ENCODE measurements at regions not wholly inside any gene's neighbourhood (a gene's known extent, or its start where the extent isn't known, plus 50 kb on each side); places are given as distances from the start of the nearest gene placed in this dataset.
A peak's percentile ranks its signal among the peaks of the same experiment; 100 is the strongest.
"Not testable (repeated sequence)": the region's sequence is repeated elsewhere in the genome, so short reads cannot be mapped to it uniquely, and the experiment has no call there.

DNA sequence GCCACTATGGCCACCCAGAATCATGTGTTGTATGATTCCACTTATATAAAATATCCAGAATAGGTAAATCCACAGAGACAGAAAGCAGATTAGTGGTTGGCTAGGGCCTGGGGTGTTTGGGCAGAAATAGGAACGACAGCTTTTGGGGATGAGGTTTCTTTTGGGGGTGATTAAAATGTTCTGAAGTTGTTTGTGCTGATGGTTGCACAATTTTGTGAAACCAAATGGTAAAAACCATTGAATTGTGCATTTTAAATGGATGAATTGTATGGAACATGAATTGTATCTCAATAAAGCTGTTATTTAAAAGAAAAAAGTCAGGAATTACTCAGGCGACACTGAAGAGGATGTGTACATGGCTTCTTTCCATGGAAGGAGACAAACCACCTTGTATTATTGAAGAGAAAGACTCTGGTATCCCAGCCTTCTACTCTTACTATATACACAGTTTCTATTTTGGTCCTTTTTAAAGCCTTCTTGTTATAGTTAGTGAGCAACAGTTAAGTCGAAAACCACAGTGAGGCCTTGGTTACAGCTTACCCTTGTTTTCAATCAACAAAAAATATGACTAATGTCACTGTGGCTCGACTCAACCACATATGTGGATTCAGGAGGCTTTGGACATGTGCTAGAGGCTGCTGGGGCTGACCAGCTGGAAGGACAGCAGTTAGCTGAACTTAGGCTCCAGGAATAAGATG lies 57.1 kb upstream of the KMT2E start:
- Histone ChIP-seq H3K27me3 (ENCODE audit: control insufficient read depth in 2 of 2, insufficient read depth in 1 of 2, low read length in 1 of 2) (no peaks in the 10 kb centered on the region), H3K4me1 (ENCODE audit: control insufficient read depth in 2 of 2, insufficient read depth in 2 of 2, low read length in 2 of 2) (peaks cover 0 to 9% of the 10 kb centered on the region in 2 donors), H3K27ac (ENCODE audit: low read depth in 1 of 2, low read length in 1 of 2) (peak overlapping the region in 1 of 2 donors; percentile 13), H3K36me3 (ENCODE audit: control insufficient read depth in 2 of 2, insufficient read depth in 2 of 2, low read length in 1 of 2) (no peaks in the 10 kb centered on the region), H3K9me3 (ENCODE audit: control insufficient read depth in 2 of 2, insufficient read depth in 1 of 2, low read length in 1 of 2) (no peaks in the 10 kb centered on the region), H3K4me3 (ENCODE audit: low read length in 2 of 2) (no peak overlapping the region)
- DNase-seq (ENCODE audit: low read depth in 6 of 9, low spot score in 9 of 9) = peak in 1 of 9 donors; percentile 45
- 30% methylated on average over 4 of the region's 4 CpGs for WGBS

DNA sequence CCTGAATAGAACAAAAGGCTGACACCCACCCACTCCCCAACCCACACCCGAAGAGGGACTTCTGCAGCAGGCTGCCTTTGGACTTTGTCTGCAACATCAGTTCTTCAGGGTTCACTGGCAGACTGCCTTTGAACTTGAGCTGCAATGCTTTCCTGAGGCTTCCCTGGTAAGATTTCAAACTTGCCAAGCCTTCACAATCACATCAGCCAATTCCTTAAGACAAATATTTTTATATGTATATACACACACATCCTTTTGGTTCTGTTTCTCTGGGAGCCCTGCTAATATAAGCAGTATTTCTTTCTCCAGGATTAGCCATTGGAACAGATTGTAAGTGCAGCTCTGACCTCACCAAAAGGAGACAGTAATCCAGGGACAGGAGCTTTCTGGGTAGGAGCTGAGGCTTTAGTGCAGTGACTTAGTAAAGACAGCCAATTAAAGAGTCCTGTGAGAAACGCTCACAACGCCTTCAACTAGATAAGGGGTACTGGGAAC lies 55.6 kb upstream of the KMT2E start:
- no peaks in the 10 kb centered on the region for H3K36me3 ChIP-seq (ENCODE audit: control insufficient read depth in 2 of 2, insufficient read depth in 2 of 2, low read length in 1 of 2)
- no peaks in the 10 kb centered on the region for H3K27me3 ChIP-seq (ENCODE audit: control insufficient read depth in 2 of 2, insufficient read depth in 1 of 2, low read length in 1 of 2)
- H3K4me3 ChIP-seq (ENCODE audit: low read length in 2 of 2) = no peak overlapping the region
- H3K9me3 ChIP-seq (ENCODE audit: control insufficient read depth in 2 of 2, insufficient read depth in 1 of 2, low read length in 1 of 2) = no peaks in the 10 kb centered on the region
- 93% methylated on average over 3 of the region's 3 CpGs for WGBS
- no peak for DNase-seq (ENCODE audit: low read depth in 6 of 9, low spot score in 9 of 9)
- H3K27ac ChIP-seq (ENCODE audit: low read depth in 1 of 2, low read length in 1 of 2) = no peak overlapping the region
- peaks cover 0 to 11% of the 10 kb centered on the region in 2 donors for H3K4me1 ChIP-seq (ENCODE audit: control insufficient read depth in 2 of 2, insufficient read depth in 2 of 2, low read length in 2 of 2)

DNA sequence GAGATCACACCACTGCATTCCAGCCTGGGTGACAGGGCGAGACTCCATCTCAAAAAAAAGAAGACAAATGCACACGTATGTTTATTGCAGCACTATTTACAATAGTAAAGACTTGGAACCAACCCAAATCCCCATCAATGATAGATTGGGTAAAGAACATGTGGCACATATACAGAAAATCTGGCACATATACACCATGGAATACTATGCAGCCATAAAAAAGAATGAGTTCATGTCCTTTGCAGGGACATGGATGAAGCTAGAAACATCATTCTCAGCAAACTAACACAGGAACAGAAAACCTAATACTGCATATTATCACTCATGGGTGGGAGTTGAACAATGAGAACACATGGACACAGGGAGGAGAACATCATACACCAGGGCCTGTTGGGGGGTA lies 54.5 kb upstream of the KMT2E start:
- DNase-seq (ENCODE audit: low read depth in 6 of 9, low spot score in 9 of 9); H3K27ac ChIP-seq (ENCODE audit: low read depth in 1 of 2, low read length in 1 of 2); H3K27me3 ChIP-seq (ENCODE audit: control insufficient read depth in 2 of 2, insufficient read depth in 1 of 2, low read length in 1 of 2); H3K36me3 ChIP-seq (ENCODE audit: control insufficient read depth in 2 of 2, insufficient read depth in 2 of 2, low read length in 1 of 2); H3K4me3 ChIP-seq (ENCODE audit: low read length in 2 of 2); H3K9me3 ChIP-seq (ENCODE audit: control insufficient read depth in 2 of 2, insufficient read depth in 1 of 2, low read length in 1 of 2): not testable (repeated sequence)
- H3K4me1 ChIP-seq (ENCODE audit: control insufficient read depth in 2 of 2, insufficient read depth in 2 of 2, low read length in 2 of 2) = peaks cover 0 to 11% of the 10 kb centered on the region in 2 donors
- 96% methylated on average over 2 of the region's 2 CpGs for WGBS

DNA sequence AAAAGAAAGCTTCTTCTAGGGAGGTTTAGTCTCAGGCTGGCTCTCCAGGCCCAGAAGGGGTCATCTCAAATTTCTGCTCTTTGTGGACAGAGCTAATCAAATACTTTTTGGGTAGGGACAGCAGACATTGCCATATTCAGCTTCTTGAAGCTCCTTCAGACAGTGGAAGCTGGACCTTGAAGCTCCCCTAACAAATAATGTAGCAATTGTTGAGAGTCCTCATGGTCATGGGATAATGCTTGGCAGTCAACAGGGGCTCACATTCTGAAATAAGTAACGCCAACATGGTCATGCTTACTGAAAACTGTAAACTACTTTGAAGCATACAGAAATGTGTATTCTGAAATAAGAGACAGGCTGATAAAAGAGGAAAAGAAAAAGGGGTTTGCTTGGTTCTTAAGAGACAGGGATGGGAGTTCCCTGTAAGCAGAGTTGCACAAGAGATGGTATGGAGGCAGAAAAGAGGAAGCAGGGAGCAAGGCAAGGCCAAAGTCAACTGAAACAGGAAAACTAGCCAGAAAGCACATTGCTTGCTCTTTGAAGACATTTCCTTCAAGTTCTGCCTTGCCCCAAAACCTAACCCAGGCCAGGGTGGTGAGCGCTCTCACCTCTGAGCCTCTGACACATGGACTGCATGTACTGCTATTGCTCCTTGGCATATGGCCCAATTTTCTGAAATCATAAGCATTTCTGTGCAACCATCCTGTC lies 53.1 kb upstream of the KMT2E start:
- Histone ChIP-seq H3K9me3 (ENCODE audit: control insufficient read depth in 2 of 2, insufficient read depth in 1 of 2, low read length in 1 of 2) (peaks cover 0 to 3% of the 10 kb centered on the region in 2 donors), H3K4me1 (ENCODE audit: control insufficient read depth in 2 of 2, insufficient read depth in 2 of 2, low read length in 2 of 2) (peaks cover 0 to 11% of the 10 kb centered on the region in 2 donors), H3K4me3 (ENCODE audit: low read length in 2 of 2) (no peak overlapping the region), H3K27me3 (ENCODE audit: control insufficient read depth in 2 of 2, insufficient read depth in 1 of 2, low read length in 1 of 2) (no peaks in the 10 kb centered on the region), H3K27ac (ENCODE audit: low read depth in 1 of 2, low read length in 1 of 2) (peak overlapping the region; percentile 43 to 52), H3K36me3 (ENCODE audit: control insufficient read depth in 2 of 2, insufficient read depth in 2 of 2, low read length in 1 of 2) (no peaks in the 10 kb centered on the region)
- DNase-seq (ENCODE audit: low read depth in 6 of 9, low spot score in 9 of 9) = peak in 1 of 9 donors; percentile 37
- 40% methylated on average over 2 of the region's 2 CpGs for WGBS

DNA sequence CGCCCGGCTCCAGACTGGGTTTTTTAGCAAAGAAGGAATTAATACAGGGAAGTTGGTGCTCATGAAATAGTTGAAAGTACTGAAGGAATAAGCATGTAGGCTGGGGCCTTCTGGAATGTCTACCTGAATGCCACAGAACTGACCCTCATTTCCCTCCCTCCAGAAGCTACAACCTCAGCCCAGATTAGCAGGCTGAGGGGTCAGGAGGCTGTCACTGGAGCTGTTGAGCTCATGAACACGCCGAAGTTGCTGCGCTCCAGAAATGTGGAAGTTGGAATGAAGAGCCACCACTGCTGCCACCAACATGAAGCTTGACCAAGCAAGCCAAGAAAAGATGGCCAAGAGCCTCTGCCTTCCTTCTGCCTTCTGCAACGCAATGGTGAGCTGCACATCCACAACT lies 52.2 kb upstream of the KMT2E start:
- Histone ChIP-seq H3K27me3 (ENCODE audit: control insufficient read depth in 2 of 2, insufficient read depth in 1 of 2, low read length in 1 of 2) (no peaks in the 10 kb centered on the region), H3K4me1 (ENCODE audit: control insufficient read depth in 2 of 2, insufficient read depth in 2 of 2, low read length in 2 of 2) (peaks cover 0 to 11% of the 10 kb centered on the region in 2 donors), H3K36me3 (ENCODE audit: control insufficient read depth in 2 of 2, insufficient read depth in 2 of 2, low read length in 1 of 2) (no peaks in the 10 kb centered on the region), H3K27ac (ENCODE audit: low read depth in 1 of 2, low read length in 1 of 2) (peak overlapping the region in 1 of 2 donors; percentile 39), H3K4me3 (ENCODE audit: low read length in 2 of 2) (no peak overlapping the region), H3K9me3 (ENCODE audit: control insufficient read depth in 2 of 2, insufficient read depth in 1 of 2, low read length in 1 of 2) (peaks cover 0 to 3% of the 10 kb centered on the region in 2 donors)
- WGBS = 97% methylated on average over 6 of the region's 6 CpGs
- no peak for DNase-seq (ENCODE audit: low read depth in 6 of 9, low spot score in 9 of 9)

DNA sequence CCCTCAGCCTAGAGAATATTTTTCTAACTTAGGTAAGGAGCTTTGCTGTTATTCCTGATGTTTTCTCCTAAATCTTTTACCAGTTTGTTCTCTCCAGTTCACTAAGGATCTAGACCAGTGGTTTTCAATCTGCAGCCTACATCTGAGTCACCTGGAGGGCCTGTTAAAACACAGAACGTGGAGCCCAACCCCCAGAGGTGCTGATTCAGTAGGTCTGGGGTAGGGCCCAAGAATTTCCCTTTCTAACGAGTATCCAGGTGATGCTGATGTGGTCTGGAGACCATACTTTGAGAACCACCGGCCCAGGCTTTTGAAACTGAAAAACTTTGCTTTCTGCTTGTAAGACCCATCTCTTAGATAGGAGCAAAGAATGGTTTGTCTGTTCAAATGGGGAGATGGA lies 51.2 kb upstream of the KMT2E start:
- no peak overlapping the region for H3K4me3 ChIP-seq (ENCODE audit: low read length in 2 of 2)
- peaks cover 0 to 5% of the 10 kb centered on the region in 2 donors for H3K4me1 ChIP-seq (ENCODE audit: control insufficient read depth in 2 of 2, insufficient read depth in 2 of 2, low read length in 2 of 2)
- H3K9me3 ChIP-seq (ENCODE audit: control insufficient read depth in 2 of 2, insufficient read depth in 1 of 2, low read length in 1 of 2) = peaks cover 0 to 3% of the 10 kb centered on the region in 2 donors
- no peak for DNase-seq (ENCODE audit: low read depth in 6 of 9, low spot score in 9 of 9)
- 71% methylated on average over 3 of the region's 3 CpGs for WGBS
- no peaks in the 10 kb centered on the region for H3K36me3 ChIP-seq (ENCODE audit: control insufficient read depth in 2 of 2, insufficient read depth in 2 of 2, low read length in 1 of 2)
- H3K27ac ChIP-seq (ENCODE audit: low read depth in 1 of 2, low read length in 1 of 2) = no peak overlapping the region
- H3K27me3 ChIP-seq (ENCODE audit: control insufficient read depth in 2 of 2, insufficient read depth in 1 of 2, low read length in 1 of 2) = no peaks in the 10 kb centered on the region

DNA sequence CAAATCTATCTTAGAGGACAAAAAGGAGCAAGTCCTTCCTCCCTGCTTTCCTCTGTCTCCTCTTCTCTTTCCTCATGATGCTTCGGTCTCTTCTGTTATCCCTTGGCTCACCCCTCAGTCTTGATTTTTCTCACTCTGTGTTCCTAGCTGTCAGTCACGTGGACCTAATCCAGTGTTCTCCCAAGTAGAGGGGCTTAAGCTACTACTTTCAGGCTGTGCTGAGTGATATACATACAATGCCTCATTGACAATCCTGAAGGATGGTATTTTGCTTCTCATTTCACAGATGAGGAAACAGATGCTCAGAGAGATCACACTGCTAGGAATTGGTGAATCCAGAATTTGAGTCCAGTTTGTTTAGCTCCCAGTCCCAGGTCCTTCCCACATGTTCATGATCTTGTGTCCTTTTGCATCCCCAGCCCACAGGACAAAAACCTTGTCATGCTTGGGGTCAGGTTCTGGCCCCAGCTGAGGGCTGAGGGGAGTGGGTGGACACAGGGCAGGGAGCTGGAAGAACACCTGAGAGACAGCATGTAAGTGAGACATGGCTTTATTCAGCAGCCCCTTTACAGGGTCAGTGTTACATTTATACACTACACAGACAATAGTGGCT lies 50.5 kb upstream of the KMT2E start:
- Histone ChIP-seq H3K4me3 (ENCODE audit: low read length in 2 of 2) (no peak overlapping the region), H3K4me1 (ENCODE audit: control insufficient read depth in 2 of 2, insufficient read depth in 2 of 2, low read length in 2 of 2) (peaks cover 0 to 5% of the 10 kb centered on the region in 2 donors), H3K27ac (ENCODE audit: low read depth in 1 of 2, low read length in 1 of 2) (no peak overlapping the region), H3K36me3 (ENCODE audit: control insufficient read depth in 2 of 2, insufficient read depth in 2 of 2, low read length in 1 of 2) (no peaks in the 10 kb centered on the region), H3K27me3 (ENCODE audit: control insufficient read depth in 2 of 2, insufficient read depth in 1 of 2, low read length in 1 of 2) (no peaks in the 10 kb centered on the region), H3K9me3 (ENCODE audit: control insufficient read depth in 2 of 2, insufficient read depth in 1 of 2, low read length in 1 of 2) (peaks cover 0 to 3% of the 10 kb centered on the region in 2 donors)
- WGBS = 97% methylated on average over 2 of the region's 2 CpGs
- DNase-seq (ENCODE audit: low read depth in 6 of 9, low spot score in 9 of 9) = no peak

DNA sequence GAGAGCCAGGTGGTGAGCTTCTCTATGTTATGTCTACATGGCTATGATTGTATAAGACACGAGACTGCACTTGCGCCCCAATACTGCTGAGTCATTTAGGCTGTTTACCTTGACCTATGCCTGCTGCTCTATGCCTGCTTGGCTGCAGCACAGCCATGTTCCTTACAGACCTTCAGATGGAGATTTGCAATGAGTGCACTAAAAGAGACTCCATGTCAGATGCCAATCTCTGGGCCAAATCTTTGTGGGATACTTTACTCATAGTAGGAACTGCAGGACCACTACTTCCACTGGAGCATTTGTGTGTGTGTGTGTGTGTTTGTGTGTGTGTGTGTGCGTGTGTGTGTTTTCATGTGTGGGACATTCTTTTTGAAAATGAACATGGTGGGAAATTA lies 50.0 kb upstream of the KMT2E start:
- H3K27me3 ChIP-seq (ENCODE audit: control insufficient read depth in 2 of 2, insufficient read depth in 1 of 2, low read length in 1 of 2) = no peaks in the 10 kb centered on the region
- H3K4me1 ChIP-seq (ENCODE audit: control insufficient read depth in 2 of 2, insufficient read depth in 2 of 2, low read length in 2 of 2) = peaks cover 0 to 5% of the 10 kb centered on the region in 2 donors
- no peak overlapping the region for H3K27ac ChIP-seq (ENCODE audit: low read depth in 1 of 2, low read length in 1 of 2)
- no peak overlapping the region for H3K4me3 ChIP-seq (ENCODE audit: low read length in 2 of 2)
- DNase-seq (ENCODE audit: low read depth in 6 of 9, low spot score in 9 of 9) = no peak
- H3K36me3 ChIP-seq (ENCODE audit: control insufficient read depth in 2 of 2, insufficient read depth in 2 of 2, low read length in 1 of 2) = no peaks in the 10 kb centered on the region
- 97% methylated on average over 3 of the region's 3 CpGs for WGBS
- H3K9me3 ChIP-seq (ENCODE audit: control insufficient read depth in 2 of 2, insufficient read depth in 1 of 2, low read length in 1 of 2) = peaks cover 0 to 3% of the 10 kb centered on the region in 2 donors
